H1 (cell line): ENCODE measurements at regions not wholly inside any gene's neighbourhood (a gene's known extent, or its start where the extent isn't known, plus 50 kb on each side); places are given as distances from the start of the nearest gene placed in this dataset.

Experiments used
- JUN ChIP-seq: IDR thresholded peaks from 2 replicates; pipeline ENCODE4 v1.6.1; 2011; ENCODE audit warnings: low read depth, mild to moderate bottlenecking, improper control_type of control experiment, low read length
- NRF1 ChIP-seq: IDR thresholded peaks from 2 replicates; pipeline ENCODE4 v1.6.1; 2011; ENCODE audit warnings: mild to moderate bottlenecking, low read depth, low read length, improper control_type of control experiment
- POLR2AphosphoS5 ChIP-seq: IDR thresholded peaks from 2 replicates; pipeline ENCODE4 v1.6.1; 2011; ENCODE audit warnings: low read depth, low read length
- RAD21 ChIP-seq, 2 experiments: IDR thresholded peaks in 1 of 2; conservative IDR thresholded peaks in 1 of 2; 2 replicates each; pipeline ENCODE4 v1.6.1; 2011; ENCODE audit warnings: low read depth in 2 of 2, low read length in 2 of 2, improper control_type of control experiment in 1 of 2, inconsistent platforms in 1 of 2, mild to moderate bottlenecking in 1 of 2, moderate library complexity in 1 of 2
- SAP30 ChIP-seq: fragments of 300-600 bp; sonication (generic); IDR thresholded peaks from 2 replicates; pipeline ENCODE4 v1.7.1; 2012; ENCODE audit warnings: low read length, moderate library complexity, mild to moderate bottlenecking, inconsistent platforms; ENCODE audit not compliant: insufficient read depth, insufficient replicate concordance
- TCF12 ChIP-seq: IDR thresholded peaks from 2 replicates; pipeline ENCODE4 v1.6.1; 2011; ENCODE audit warnings: low read depth, mild to moderate bottlenecking, low read length

- TF ChIP-seq POLR2AphosphoS5 = no peak
- TF ChIP-seq NRF1 = no peak
- TF ChIP-seq TCF12 = no peak
- TF ChIP-seq SAP30 = no peak
- TF ChIP-seq RAD21 (IDR thresholded peaks at IDR 0.05 in 1 of 2, conservative IDR thresholded peaks at IDR 0.05 in 1 of 2; ENCODE audit: low read depth in 2 of 2, low read length in 2 of 2) = no peak
- TF ChIP-seq JUN = no peak
Measured at GRCh38 chr20:30500829-30501440, 756.5 kb upstream of the DEFB115 start (continued).
